Pons (tissue), 1 donor: ENCODE measurements at regions not wholly inside any gene's neighbourhood (a gene's known extent, or its start where the extent isn't known, plus 50 kb on each side); places are given as distances from the start of the nearest gene placed in this dataset.

Experiments used
- DNase-seq: peaks from one replicate; pipeline ENCODE4 v3.0.0-alpha.2; 2016; ENCODE audit warnings: low spot score

- no peak for DNase-seq
These were observed 80.6 kb upstream of the BHLHE23 start for GRCh38 chr20:63087236-63087871.

- no peak for DNase-seq
These were observed 79.9 kb upstream of the BHLHE23 start for GRCh38 chr20:63086421-63087235.

GRCh38 chr20:63085151-63085861, 78.5 kb upstream of the BHLHE23 start:
- no peak for DNase-seq

- no peak for DNase-seq
These were observed 77.8 kb upstream of the BHLHE23 start for GRCh38 chr20:63084563-63084927.

- DNase-seq = no peak
These were observed 77.2 kb upstream of the BHLHE23 start for GRCh38 chr20:63083831-63084562.

- no peak for DNase-seq
These were observed 76.4 kb upstream of the BHLHE23 start for GRCh38 chr20:63082939-63083735.

- DNase-seq = no peak
These were observed 75.7 kb upstream of the BHLHE23 start for GRCh38 chr20:63082308-63082938.

GRCh38 chr20:63081831-63082230, 75.1 kb upstream of the BHLHE23 start:
- DNase-seq = no peak

GRCh38 chr20:63081351-63081750, 74.6 kb upstream of the BHLHE23 start:
- DNase-seq = no peak

GRCh38 chr20:63080811-63081210, 74.0 kb upstream of the BHLHE23 start:
- no peak for DNase-seq

- no peak for DNase-seq
These were observed 73.6 kb upstream of the BHLHE23 start for GRCh38 chr20:63080411-63080810.

GRCh38 chr20:63079971-63080370, 73.2 kb upstream of the BHLHE23 start:
- no peak for DNase-seq

- DNase-seq = no peak
These were observed 70.9 kb upstream of the BHLHE23 start for GRCh38 chr20:63077705-63078104.

GRCh38 chr20:63076421-63076820, 69.7 kb upstream of the BHLHE23 start:
- no peak for DNase-seq

GRCh38 chr20:63074631-63075030, 67.9 kb upstream of the BHLHE23 start:
- DNase-seq = no peak

- no peak for DNase-seq
These were observed 67.4 kb upstream of the BHLHE23 start for GRCh38 chr20:63074182-63074581.

GRCh38 chr20:63073738-63074065, 66.9 kb upstream of the BHLHE23 start:
- no peak for DNase-seq

- no peak for DNase-seq
These were observed 66.4 kb upstream of the BHLHE23 start for GRCh38 chr20:63072991-63073737.

GRCh38 chr20:63072231-63072791, 65.5 kb upstream of the BHLHE23 start:
- DNase-seq = no peak

GRCh38 chr20:63071541-63072181, 64.9 kb upstream of the BHLHE23 start:
- DNase-seq = no peak
